ENCODE measurements at regions not wholly inside any gene's neighbourhood (a gene's known extent, or its start where the extent isn't known, plus 50 kb on each side); places are given as distances from the start of the nearest gene placed in this dataset.

- FAIRE-seq, result no peak
- no peaks in the 10 kb centered on the region; a peak in 1 of 5 replicates for H3K27me3 ChIP-seq (ENCODE audit: control insufficient read depth in 1 of 2, insufficient read depth in 2 of 2, low read length in 2 of 2)
- ChIA-PET CTCF (ENCODE audit: low intra/inter-chr PET ratio, low total read pairs) (no interaction called here), POLR2A (no interaction called here)
- no peak overlapping the region for H3K9ac ChIP-seq (ENCODE audit: insufficient read depth, low read depth, low read length)
- ATAC-seq, result no peak
- in situ Hi-C loops (cut with HindIII; ENCODE audit: extremely low pct_ligation_motif_present, low pct_unique_long_range_greater_than_20kb) (no loop called here), intact Hi-C loops (cut with micrococcal nuclease; ENCODE audit: unreplicated experiment) (no loop called here)
- H3K4me2 ChIP-seq (ENCODE audit: low read depth, low read length), result no peak overlapping the region
- H3K4me1 ChIP-seq (ENCODE audit: insufficient read depth, low read length), result no peaks in the 10 kb centered on the region
- TF ChIP-seq CENPT (CRISPR knock-in tag; IDR thresholded peaks at IDR 0.05; ENCODE audit: low read depth), result no peak
- TF ChIP-seq ZFP1 (CRISPR knock-in tag; IDR thresholded peaks at IDR 0.05), result no peak
- no peak for TF ChIP-seq TBP (CRISPR knock-in tag; IDR thresholded peaks at IDR 0.05)
- no peak for TF ChIP-seq MYC (CRISPR knock-in tag; IDR thresholded peaks at IDR 0.05; ENCODE audit: borderline replicate concordance)
- no peak for TF ChIP-seq SALL1 (CRISPR knock-in tag; IDR thresholded peaks at IDR 0.05)
- TF ChIP-seq SNAI1 (CRISPR knock-in tag; IDR thresholded peaks at IDR 0.05; ENCODE audit: borderline replicate concordance), result no peak
- TF ChIP-seq ZNF776 (CRISPR knock-in tag; IDR thresholded peaks at IDR 0.05), result no peak
- TF ChIP-seq PRPF4 (IDR thresholded peaks at IDR 0.05; ENCODE audit: low read depth, low read length, poor library complexity, severe bottlenecking), result no peak
- no peak for TF ChIP-seq ZNF552 (CRISPR knock-in tag; IDR thresholded peaks at IDR 0.05; ENCODE audit: borderline replicate concordance)
- no peak for TF ChIP-seq BATF2 (CRISPR knock-in tag; IDR thresholded peaks at IDR 0.05)
- no peak for TF ChIP-seq ZNF326 (CRISPR knock-in tag; IDR thresholded peaks at IDR 0.05; ENCODE audit: borderline replicate concordance)
- H3K4me3 ChIP-seq (replicated peaks in 1 of 3; ENCODE audit: insufficient read depth in 1 of 3, low read depth in 2 of 3, low read length in 3 of 3), result no peak overlapping the region
- H3K27ac ChIP-seq (ENCODE audit: extremely low read length, insufficient read depth, low read length), result no peak overlapping the region
- H4K20me1 ChIP-seq (ENCODE audit: insufficient read depth, low read length), result no peaks in the 10 kb centered on the region
- no peaks in the 10 kb centered on the region for H3K36me3 ChIP-seq (replicated peaks in 1 of 2; ENCODE audit: control insufficient read depth in 1 of 2, insufficient read depth in 2 of 2, low read length in 2 of 2)
- H2AFZ ChIP-seq (ENCODE audit: low read length), result no peak overlapping the region
- no TSS peak for BruUV-seq (replicated peaks)
- WGBS (ENCODE audit: low lambda C conversion rate), result 3% methylated on average over 1 of the region's 1 CpG
- no peak for DNase-seq (ENCODE audit: low spot score)
- no peaks in the 10 kb centered on the region for H3K79me2 ChIP-seq (ENCODE audit: insufficient read depth, low read length)
- H3K9me3 ChIP-seq (ENCODE audit: low read length), result peaks cover 58% of the 10 kb centered on the region
Observed at GRCh38 chr5:164721656-164722055, 1216.2 kb downstream of the MAT2B start.
